MM.1S (cell line): ENCODE measurements at regions not wholly inside any gene's neighbourhood (a gene's known extent, or its start where the extent isn't known, plus 50 kb on each side); places are given as distances from the start of the nearest gene placed in this dataset.

Experiments used
- CTCF ChIP-seq: fragments of 300-600 bp; sonication (generic); IDR thresholded peaks from 2 replicates; pipeline ENCODE4 v1.5.1; 2016; ENCODE audit warnings: antibody characterized with exemption, low read length, mixed read lengths
- EZH2 ChIP-seq: fragments of 300-600 bp; sonication (generic); optimal IDR thresholded peaks from 2 replicates; pipeline ENCODE3; 2017; ENCODE audit warnings: low read depth, mild to moderate bottlenecking, antibody characterized with exemption, low read length, mixed read lengths

- TF ChIP-seq CTCF, result no peak
- no peak for TF ChIP-seq EZH2
Measured at GRCh38 chr7:94307399-94308048, 87.2 kb upstream of the COL1A2 start.
